ENCODE measurements at regions not wholly inside any gene's neighbourhood (a gene's known extent, or its start where the extent isn't known, plus 50 kb on each side); places are given as distances from the start of the nearest gene placed in this dataset.

DNA sequence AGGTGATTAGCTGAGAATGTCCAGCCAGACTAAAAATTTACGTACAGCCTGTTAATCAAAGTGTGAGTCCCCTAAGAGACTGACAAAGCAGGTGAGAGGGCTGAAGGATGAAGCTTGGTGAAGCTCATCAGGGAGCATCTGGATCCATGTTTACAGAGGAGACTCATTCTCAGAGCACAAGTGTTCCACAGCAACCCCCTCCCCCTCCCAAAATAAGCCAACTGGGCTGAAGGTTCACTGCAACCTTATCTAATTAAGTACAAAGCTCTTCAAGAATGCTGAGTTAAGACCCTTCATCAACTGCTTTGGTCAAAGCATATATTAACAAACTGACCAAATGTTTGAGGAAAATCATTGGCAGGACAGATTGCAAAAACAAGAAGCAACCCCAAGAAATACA lies 262.6 kb upstream of the ZNF385D start:
- TF ChIP-seq CTCF (IDR thresholded peaks at IDR 0.05) (no peak), ATF1 (CRISPR knock-in tag; IDR thresholded peaks at IDR 0.05) (no peak), TEAD1 (CRISPR knock-in tag; IDR thresholded peaks at IDR 0.05) (no peak), TEAD4 (CRISPR knock-in tag; IDR thresholded peaks at IDR 0.05) (no peak), MAX (CRISPR knock-in tag; IDR thresholded peaks at IDR 0.05) (no peak), STAT6 (CRISPR knock-in tag; conservative IDR thresholded peaks at IDR 0.05; ENCODE audit: low read depth) (no peak), ZNF263 (CRISPR knock-in tag; IDR thresholded peaks at IDR 0.05; ENCODE audit: low read depth) (no peak), MLX (CRISPR knock-in tag; IDR thresholded peaks at IDR 0.05) (no peak), FOXJ3 (CRISPR knock-in tag; IDR thresholded peaks at IDR 0.05; ENCODE audit: borderline replicate concordance) (no peak), ZNF532 (CRISPR knock-in tag; IDR thresholded peaks at IDR 0.05; ENCODE audit: borderline replicate concordance) (no peak), CDX4 (CRISPR knock-in tag; IDR thresholded peaks at IDR 0.05; ENCODE audit: borderline replicate concordance) (no peak)
- TF ChIP-seq, protein P1, sequence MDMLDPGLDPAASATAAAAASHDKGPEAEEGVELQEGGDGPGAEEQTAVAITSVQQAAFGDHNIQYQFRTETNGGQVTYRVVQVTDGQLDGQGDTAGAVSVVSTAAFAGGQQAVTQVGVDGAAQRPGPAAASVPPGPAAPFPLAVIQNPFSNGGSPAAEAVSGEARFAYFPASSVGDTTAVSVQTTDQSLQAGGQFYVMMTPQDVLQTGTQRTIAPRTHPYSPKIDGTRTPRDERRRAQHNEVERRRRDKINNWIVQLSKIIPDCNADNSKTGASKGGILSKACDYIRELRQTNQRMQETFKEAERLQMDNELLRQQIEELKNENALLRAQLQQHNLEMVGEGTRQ (CRISPR knock-in tag; IDR thresholded peaks at IDR 0.05), result no peak

All from WTC11 (cell line).